GM21529 (cell line): ENCODE measurements at regions not wholly inside any gene's neighbourhood (a gene's known extent, or its start where the extent isn't known, plus 50 kb on each side); places are given as distances from the start of the nearest gene placed in this dataset.

Experiments
- ATAC-seq: cut with Tn5 transposase; IDR thresholded peaks from one replicate; pipeline ENCODE4 v1.9.1; 2021; ENCODE audit not compliant: unreplicated experiment

DNA sequence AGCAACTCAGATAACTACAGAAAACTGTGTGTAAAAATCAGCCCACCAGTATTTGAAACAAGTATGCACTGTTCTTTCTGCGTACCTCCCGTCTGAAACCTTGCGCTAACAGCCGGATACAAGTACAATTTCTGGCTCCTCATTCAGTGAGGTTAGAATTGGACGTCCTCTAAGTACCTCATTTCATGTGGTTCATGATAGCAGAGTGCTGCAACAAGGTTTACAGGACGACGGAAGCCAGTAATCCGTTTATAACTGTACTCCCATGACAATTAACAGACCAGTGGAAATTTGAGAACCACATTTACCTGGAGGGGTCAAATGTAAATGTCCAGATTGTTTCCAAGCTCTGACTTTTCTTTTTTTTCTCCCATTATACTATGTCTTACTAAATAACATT is 52.9 kb upstream of the TENM3 start:
- ATAC-seq, result no peak

DNA sequence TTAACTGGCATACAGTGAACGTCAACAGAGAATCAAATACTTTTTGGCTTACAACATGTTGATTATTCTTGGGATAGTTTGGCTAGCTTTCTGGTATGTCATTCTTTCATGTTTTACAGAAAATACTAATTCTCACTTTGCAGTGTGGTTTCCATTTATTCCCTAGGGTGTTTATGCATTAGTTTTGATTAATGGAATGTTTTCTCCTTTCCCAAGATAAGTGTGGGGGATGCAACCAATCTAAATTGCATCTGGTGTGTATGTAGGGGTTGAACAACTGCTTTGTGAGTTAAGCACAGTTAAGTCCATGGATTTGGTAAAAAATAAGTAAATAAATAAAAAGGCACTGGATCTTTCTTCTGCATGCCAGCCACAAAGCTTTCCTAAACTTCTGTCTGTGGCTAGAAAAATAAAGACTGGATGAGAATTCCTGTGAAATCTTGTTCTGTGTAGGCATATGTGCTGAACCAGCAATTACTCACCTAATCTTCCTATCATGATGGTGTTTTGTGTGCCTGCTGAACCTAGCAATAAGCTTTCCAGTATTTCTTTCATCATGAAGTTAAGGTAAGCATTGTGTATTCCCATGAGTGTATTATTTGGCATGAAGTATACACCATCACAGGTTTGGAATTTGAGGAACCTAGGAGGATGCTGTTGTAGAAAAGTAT is 50.6 kb upstream of the TENM3 start:
- ATAC-seq, result no peak

GRCh38 chr4:182193311-182193710 is 49.9 kb upstream of the TENM3 start:
- no peak for ATAC-seq
